ENCODE measurements at regions not wholly inside any gene's neighbourhood (a gene's known extent, or its start where the extent isn't known, plus 50 kb on each side); places are given as distances from the start of the nearest gene placed in this dataset.

GRCh38 chr13:91295712-91296410 is 51.6 kb upstream of the MIR17HG start:
- H3K27ac ChIP-seq = no peak overlapping the region
- H3K36me3 ChIP-seq = no peaks in the 10 kb centered on the region
- no peaks in the 10 kb centered on the region for H3K4me1 ChIP-seq
- DNase-seq (ENCODE audit: low spot score) = no peak
- TF ChIP-seq, protein P1, sequence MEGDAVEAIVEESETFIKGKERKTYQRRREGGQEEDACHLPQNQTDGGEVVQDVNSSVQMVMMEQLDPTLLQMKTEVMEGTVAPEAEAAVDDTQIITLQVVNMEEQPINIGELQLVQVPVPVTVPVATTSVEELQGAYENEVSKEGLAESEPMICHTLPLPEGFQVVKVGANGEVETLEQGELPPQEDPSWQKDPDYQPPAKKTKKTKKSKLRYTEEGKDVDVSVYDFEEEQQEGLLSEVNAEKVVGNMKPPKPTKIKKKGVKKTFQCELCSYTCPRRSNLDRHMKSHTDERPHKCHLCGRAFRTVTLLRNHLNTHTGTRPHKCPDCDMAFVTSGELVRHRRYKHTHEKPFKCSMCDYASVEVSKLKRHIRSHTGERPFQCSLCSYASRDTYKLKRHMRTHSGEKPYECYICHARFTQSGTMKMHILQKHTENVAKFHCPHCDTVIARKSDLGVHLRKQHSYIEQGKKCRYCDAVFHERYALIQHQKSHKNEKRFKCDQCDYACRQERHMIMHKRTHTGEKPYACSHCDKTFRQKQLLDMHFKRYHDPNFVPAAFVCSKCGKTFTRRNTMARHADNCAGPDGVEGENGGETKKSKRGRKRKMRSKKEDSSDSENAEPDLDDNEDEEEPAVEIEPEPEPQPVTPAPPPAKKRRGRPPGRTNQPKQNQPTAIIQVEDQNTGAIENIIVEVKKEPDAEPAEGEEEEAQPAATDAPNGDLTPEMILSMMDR (IDR thresholded peaks at IDR 0.05) = no peak
- H3K4me3 ChIP-seq = no peak overlapping the region
- H3K9me3 ChIP-seq = no peaks in the 10 kb centered on the region
- H3K27me3 ChIP-seq = no peaks in the 10 kb centered on the region

DNA sequence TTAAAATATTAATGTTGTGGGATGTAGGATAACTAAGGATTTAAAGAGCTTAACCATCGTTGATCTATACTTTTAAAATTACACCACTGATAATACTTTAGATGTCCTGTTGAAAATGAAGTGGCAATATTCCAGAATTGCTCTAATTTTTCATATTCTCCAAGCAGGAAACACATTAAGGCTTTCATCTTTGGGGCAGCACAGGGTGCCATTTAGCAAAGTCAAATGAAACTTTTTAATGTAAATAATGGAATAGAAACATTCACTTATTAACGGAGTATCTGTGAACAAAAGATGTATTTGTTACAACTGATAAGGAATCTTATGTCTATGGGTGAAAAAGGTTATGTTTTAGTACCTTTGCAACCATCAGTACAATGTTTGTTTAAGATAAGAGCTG is 50.0 kb upstream of the MIR17HG start:
- TF ChIP-seq, protein P1 (IDR thresholded peaks at IDR 0.05) = no peak
- Histone ChIP-seq H3K4me3 (no peak overlapping the region), H3K27ac (no peak overlapping the region), H3K4me1 (no peaks in the 10 kb centered on the region), H3K36me3 (no peaks in the 10 kb centered on the region), H3K27me3 (no peaks in the 10 kb centered on the region), H3K9me3 (no peaks in the 10 kb centered on the region)
- no peak for DNase-seq (ENCODE audit: low spot score)

MicroRNAs encoded in the stretch of these regions (microRNA counts, 767-probe panel; counts per million panel counts)
- 0 to 1,767 counts per million in 2 donors for microRNA hsa-miR-622

All from right atrium auricular region (tissue), 2 donors.